HEK293T (cell line): ENCODE measurements at regions not wholly inside any gene's neighbourhood (a gene's known extent, or its start where the extent isn't known, plus 50 kb on each side); places are given as distances from the start of the nearest gene placed in this dataset.

Experiments used
- CTCF ChIA-PET: fragments of 350-600 bp; formaldehyde crosslinking; extraction: SDS; loops from one replicate; lab custom pipeline; 2021; ENCODE audit warnings: antibody characterized with exemption, inconsistent platforms; lab: Yijun Ruan, JAX
- POLR2A ChIA-PET: fragments of 350-600 bp; formaldehyde crosslinking; extraction: SDS; loops from one replicate; lab custom pipeline; 2020; ENCODE audit warnings: antibody characterized with exemption, inconsistent platforms; lab: Yijun Ruan, JAX
- DNase-seq: peaks from one replicate; pipeline ENCODE4 v3.0.0; 2012; ENCODE audit warnings: mixed read lengths; ENCODE audit errors: extremely low spot score
- ARNT ChIP-seq: fragments of 450-650 bp; IDR thresholded peaks from 2 replicates; pipeline ENCODE4 v1.6.1; 2017; ENCODE audit warnings: mild to moderate bottlenecking
- BHLHE40 ChIP-seq: fragments of 450-650 bp; IDR thresholded peaks from 2 replicates; pipeline ENCODE4 v1.6.1; 2016; ENCODE audit warnings: mild to moderate bottlenecking, moderate library complexity, borderline replicate concordance
- CTBP1 ChIP-seq: fragments of 450-650 bp; IDR thresholded peaks from 2 replicates; pipeline ENCODE4 v1.6.1; 2016; ENCODE audit warnings: borderline replicate concordance
- ELF4 ChIP-seq: fragments of 450-650 bp; IDR thresholded peaks from 2 replicates; pipeline ENCODE4 v1.6.1; 2017; ENCODE audit warnings: antibody characterized with exemption
- FOXA1 ChIP-seq: fragments of 450-650 bp; IDR thresholded peaks from 2 replicates; pipeline ENCODE4 v1.6.1; 2016; ENCODE audit warnings: mild to moderate bottlenecking
- FOXK2 ChIP-seq: fragments of 450-650 bp; IDR thresholded peaks from 2 replicates; pipeline ENCODE4 v1.6.1; 2016; ENCODE audit warnings: mild to moderate bottlenecking
- FOXM1 ChIP-seq: fragments of 450-650 bp; IDR thresholded peaks from 2 replicates; pipeline ENCODE4 v1.6.1; 2017; ENCODE audit warnings: mild to moderate bottlenecking, borderline replicate concordance
- HDGF ChIP-seq: fragments of 450-650 bp; IDR thresholded peaks from 2 replicates; pipeline ENCODE4 v1.6.1; 2017; ENCODE audit warnings: antibody characterized with exemption, borderline replicate concordance
- L3MBTL2 ChIP-seq: fragments of 450-650 bp; conservative IDR thresholded peaks from 2 replicates; pipeline ENCODE4 v1.6.1; 2016; ENCODE audit warnings: mild to moderate bottlenecking
- LEF1 ChIP-seq: fragments of 450-650 bp; IDR thresholded peaks from 2 replicates; pipeline ENCODE4 v1.6.1; 2017; ENCODE audit warnings: mild to moderate bottlenecking, borderline replicate concordance
- NFRKB ChIP-seq: fragments of 450-650 bp; IDR thresholded peaks from 2 replicates; pipeline ENCODE4 v1.6.1; 2016; ENCODE audit warnings: mild to moderate bottlenecking, moderate library complexity
- PKNOX1 ChIP-seq: fragments of 450-650 bp; IDR thresholded peaks from 2 replicates; pipeline ENCODE4 v1.6.1; 2016
- SP1 ChIP-seq: fragments of 450-650 bp; IDR thresholded peaks from 2 replicates; pipeline ENCODE4 v1.6.1; 2017
- SUZ12 ChIP-seq: fragments of 450-650 bp; IDR thresholded peaks from 2 replicates; pipeline ENCODE4 v1.6.1; 2016; ENCODE audit warnings: mild to moderate bottlenecking
- TARDBP ChIP-seq: fragments of 450-650 bp; IDR thresholded peaks from 2 replicates; pipeline ENCODE4 v1.6.1; 2016
- ZNF384 ChIP-seq: fragments of 450-650 bp; IDR thresholded peaks from 2 replicates; pipeline ENCODE4 v1.6.1; 2016

- CTCF ChIA-PET: no interaction called here
- POLR2A ChIA-PET: no interaction called here
Measured at GRCh38 chr1:188117436-188117835, 1288.7 kb downstream of the PLA2G4A start.

GRCh38 chr1:188122646-188123045 lies 1293.9 kb downstream of the PLA2G4A start:
- DNase-seq: no peak
- TF ChIP-seq ARNT: no peak
- no peak for TF ChIP-seq LEF1
- no peak for TF ChIP-seq ELF4
- TF ChIP-seq SUZ12: no peak
- TF ChIP-seq ZNF384: no peak
- TF ChIP-seq HDGF: no peak
- no peak for TF ChIP-seq SP1
- no peak for TF ChIP-seq L3MBTL2
- no peak for TF ChIP-seq CTBP1
- no peak for TF ChIP-seq BHLHE40
- TF ChIP-seq NFRKB: no peak
- TF ChIP-seq FOXK2: no peak
- no peak for TF ChIP-seq FOXA1
- TF ChIP-seq FOXM1: no peak
- TF ChIP-seq PKNOX1: no peak
- TF ChIP-seq TARDBP: no peak
- ChIA-PET POLR2A (no interaction called here), CTCF (no interaction called here)

More at GRCh38 chr1:188117436-188117835, 1288.7 kb downstream of the PLA2G4A start:
- no peak for DNase-seq
- TF ChIP-seq HDGF (no peak), FOXA1 (no peak), BHLHE40 (no peak), ZNF384 (no peak), SUZ12 (no peak), FOXM1 (no peak), SP1 (no peak), LEF1 (no peak), TARDBP (no peak), ELF4 (no peak), NFRKB (no peak), PKNOX1 (no peak), ARNT (no peak), FOXK2 (no peak), CTBP1 (no peak), L3MBTL2 (no peak)

- CTCF ChIA-PET: interaction anchor here (0.6 kb wide), 1 partner anchor 33 kb away, joined by 3 read pairs; no protein-coding TSS in a partner anchor
- no peak for DNase-seq
- POLR2A ChIA-PET: no interaction called here
- TF ChIP-seq ELF4 (no peak), LEF1 (no peak), HDGF (no peak), FOXK2 (no peak), BHLHE40 (no peak), ARNT (no peak), ZNF384 (no peak)
Measured at GRCh38 chr1:188127507-188127906, 1298.8 kb downstream of the PLA2G4A start.

- POLR2A ChIA-PET: no interaction called here
- CTCF ChIA-PET: no interaction called here
- DNase-seq: no peak
- TF ChIP-seq FOXM1: no peak
- TF ChIP-seq FOXK2: no peak
- TF ChIP-seq CTBP1: no peak
- no peak for TF ChIP-seq PKNOX1
- TF ChIP-seq BHLHE40: no peak
Measured at GRCh38 chr1:188128761-188129160, 1300.0 kb downstream of the PLA2G4A start.

- TF ChIP-seq L3MBTL2: no peak
- ChIA-PET POLR2A (no interaction called here), CTCF (no interaction called here)
- no peak for DNase-seq
Measured at GRCh38 chr1:188129856-188130838, 1301.4 kb downstream of the PLA2G4A start.

GRCh38 chr1:188137221-188137620 lies 1308.5 kb downstream of the PLA2G4A start:
- TF ChIP-seq ZNF384: no peak
- no peak for TF ChIP-seq SP1
- TF ChIP-seq TARDBP: no peak
- TF ChIP-seq BHLHE40: no peak
- TF ChIP-seq L3MBTL2: no peak
- TF ChIP-seq CTBP1: no peak
- TF ChIP-seq ELF4: no peak
- TF ChIP-seq FOXM1: no peak
- no peak for TF ChIP-seq NFRKB
- no peak for TF ChIP-seq SUZ12
- ChIA-PET POLR2A (no interaction called here), CTCF (no interaction called here)
- no peak for DNase-seq
